ENCODE measurements at regions not wholly inside any gene's neighbourhood (a gene's known extent, or its start where the extent isn't known, plus 50 kb on each side); places are given as distances from the start of the nearest gene placed in this dataset.

DNA sequence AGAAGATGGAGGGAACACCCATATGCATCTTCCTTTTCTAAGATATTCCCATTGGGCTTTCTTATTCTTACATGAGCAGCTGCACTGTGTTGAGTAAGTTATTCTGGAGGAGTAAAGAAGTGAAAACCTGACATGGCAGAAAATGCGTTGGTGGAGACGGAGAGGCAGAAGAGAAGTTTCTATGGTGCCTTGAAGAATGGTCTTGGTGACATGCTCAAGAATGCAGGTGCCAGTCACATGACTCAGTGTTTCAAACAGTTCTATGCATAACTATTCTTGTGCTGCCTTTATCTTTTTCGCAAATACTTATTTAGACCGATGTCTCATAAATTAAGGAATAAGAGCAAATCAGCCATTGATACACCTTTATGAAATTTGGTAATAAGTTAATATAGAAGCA lies 377.8 kb upstream of the IRX2 start:
- no peak for DNase-seq

DNA sequence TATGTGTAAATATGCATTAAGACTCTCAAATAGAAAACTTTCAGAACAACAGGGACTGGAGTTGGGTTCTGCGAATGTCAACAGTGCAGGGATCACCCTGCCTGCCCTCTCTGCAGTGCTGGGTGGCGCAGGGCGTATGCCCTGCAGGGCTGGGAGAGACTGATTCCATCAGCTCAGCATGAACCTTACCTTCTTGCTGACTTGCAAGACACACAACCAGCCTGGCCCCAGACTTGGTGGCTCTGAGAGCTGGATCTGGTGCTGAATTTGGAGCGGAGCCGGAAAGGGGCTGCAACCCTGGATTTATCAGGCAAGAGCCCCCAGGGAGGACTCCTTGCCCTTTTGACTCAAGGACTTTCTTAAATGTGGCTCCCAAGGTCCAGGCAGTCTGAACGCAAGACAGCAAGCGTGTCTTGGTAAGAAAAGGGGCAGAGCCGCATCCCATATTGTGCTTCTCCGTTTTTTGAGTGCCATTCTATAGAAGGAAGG lies 376.0 kb upstream of the IRX2 start:
- DNase-seq = no peak

DNA sequence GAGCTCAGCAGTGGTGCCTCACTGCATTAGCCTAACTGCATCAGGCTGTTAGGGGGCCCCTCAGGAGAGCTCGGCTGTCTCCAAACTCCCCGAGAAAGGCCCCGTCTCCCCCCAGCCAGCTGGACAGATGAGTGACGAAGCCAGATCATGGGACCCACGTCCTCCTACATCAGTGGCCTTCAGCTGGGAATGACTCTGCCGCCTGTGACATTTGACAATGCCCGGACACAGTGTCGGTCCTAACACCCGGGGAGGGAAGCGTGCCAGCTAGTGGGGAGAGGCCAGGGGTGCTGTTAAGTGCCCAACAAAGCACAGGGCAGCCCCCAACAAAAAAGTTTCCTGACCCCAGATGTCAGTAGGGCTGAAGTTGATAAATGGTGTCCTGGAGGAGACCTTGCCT lies 375.2 kb upstream of the IRX2 start:
- DNase-seq = no peak

DNA sequence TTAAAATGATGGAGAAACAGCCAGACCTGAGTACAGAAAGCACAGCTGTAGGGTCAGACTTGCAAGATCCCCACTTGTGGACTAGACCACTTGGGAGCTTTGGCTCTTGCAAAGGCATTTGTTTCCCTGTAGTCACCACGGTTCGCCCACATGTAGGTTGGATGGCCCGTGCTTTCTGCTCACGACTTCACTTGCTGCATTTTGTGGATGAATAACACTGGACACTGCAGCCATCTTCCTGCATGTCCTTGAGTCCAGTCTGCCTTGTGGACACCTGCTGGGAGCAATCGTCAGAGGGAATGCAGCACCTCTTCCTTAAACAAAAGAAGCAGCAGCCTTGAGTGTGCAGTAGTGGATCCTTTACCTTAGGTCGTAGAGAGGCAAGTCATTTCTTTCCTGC lies 372.9 kb upstream of the IRX2 start:
- no peak for DNase-seq

DNA sequence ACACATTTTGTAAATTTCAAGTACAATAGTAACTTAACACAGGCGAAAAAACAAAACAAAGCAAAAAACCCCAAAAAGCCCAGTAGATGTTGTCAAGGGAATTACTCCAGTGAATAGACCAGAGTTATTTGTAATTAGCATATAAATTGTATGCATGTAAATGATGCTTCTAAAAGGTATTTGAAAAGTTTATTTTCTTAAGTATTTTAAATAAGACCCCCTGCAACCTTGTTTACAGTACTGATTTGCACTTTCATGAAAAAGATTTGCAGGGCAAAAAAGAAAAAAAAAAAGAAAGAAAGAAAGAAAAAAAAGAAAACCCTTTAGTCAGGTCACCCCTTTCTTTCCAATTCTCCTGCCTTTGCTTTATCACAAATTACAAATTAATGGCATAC lies 372.3 kb upstream of the IRX2 start:
- no peak for DNase-seq

DNA sequence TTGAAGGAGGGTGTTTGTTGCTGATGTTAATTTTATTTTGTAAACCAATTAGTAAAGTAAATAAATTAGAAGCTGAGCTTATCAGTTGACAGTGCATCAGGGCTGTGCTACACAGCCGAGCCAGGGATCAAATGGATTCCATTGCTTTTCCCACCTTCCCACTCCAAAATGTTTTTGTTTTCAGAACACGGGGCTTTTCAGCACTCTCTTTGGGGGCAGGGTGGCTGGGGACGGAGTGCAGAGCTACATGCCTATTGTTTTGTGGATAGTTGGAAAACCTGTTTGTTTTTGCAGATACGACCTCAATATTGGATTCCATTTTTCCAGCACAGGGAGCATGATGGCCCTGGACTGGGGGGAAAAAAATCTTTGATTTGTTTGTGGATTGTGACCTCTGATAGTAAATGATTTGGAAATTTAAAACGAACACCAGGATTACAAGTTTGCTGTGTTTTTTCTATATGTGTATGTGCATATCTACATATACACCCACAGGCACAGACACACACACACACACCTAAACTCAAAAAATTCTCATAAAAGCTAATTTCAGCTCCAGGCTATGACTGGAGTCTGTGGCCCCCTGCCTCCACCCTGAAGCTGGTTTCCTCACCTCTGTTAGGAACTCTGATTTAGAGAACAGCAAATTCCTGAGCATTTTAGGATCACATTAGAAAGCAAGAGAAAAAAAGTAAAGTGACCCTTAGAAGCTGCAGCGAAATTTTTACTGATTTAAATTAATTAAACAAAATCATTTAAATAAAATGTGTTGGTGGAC lies 371.7 kb upstream of the IRX2 start:
- no peak for DNase-seq

DNA sequence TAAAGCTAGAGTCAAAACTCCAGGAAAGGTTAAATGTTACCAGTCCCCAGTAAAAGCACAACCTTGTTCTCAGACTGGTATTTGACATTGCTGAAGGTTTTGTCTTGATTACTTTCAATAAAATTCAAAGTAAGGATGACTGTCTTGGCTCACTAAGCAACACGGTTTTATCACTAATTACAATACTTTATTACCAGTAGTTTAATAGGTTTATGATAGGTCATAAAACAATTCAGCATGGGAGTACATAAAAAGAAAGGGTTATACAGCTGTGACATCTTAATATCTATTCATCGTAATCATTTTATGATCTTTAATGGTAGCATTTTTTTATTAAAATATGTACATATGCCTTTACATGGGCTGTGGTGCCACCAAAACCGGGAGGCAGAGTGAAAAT lies 370.7 kb upstream of the IRX2 start:
- DNase-seq = no peak

DNA sequence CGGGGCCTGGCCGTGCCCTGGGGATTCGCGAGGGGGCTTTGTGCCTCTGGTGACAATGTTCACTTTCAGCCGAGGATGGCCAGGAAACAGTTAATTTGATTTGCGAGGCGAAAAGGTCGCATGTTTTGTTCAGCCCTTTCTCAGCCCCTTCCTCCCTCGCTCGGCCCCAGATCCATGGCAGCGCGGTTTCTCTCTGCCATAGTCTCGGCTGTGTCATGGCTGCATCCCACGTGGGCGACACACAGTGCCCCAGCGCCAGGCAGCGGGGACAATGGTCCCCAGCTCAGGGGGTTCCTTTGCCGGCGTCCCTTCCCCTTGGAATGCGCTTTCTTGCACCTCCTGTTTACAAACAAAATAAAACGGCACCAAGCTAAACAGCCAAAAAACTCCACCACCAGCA lies 370.3 kb upstream of the IRX2 start:
- no peak for DNase-seq

DNA sequence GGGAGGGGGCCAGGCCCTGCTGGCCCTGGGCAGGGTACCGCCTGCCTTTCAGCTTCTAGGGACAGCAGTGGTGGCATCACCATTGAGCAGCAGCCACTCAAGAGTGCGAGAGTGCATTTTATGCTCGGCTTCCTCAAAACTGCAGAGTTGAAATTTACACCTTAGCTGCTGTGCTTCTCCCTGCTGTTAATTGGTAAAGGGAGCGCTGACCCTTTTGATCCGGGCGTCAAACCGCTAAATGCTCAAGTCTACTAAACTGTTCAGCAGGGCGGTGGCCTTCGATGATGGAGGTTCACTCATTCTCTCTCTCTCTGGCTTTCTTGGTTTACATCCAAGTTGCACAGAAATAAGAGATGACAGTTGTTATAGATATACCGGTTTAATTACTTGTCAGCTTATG lies 368.6 kb upstream of the IRX2 start:
- DNase-seq = no peak

DNA sequence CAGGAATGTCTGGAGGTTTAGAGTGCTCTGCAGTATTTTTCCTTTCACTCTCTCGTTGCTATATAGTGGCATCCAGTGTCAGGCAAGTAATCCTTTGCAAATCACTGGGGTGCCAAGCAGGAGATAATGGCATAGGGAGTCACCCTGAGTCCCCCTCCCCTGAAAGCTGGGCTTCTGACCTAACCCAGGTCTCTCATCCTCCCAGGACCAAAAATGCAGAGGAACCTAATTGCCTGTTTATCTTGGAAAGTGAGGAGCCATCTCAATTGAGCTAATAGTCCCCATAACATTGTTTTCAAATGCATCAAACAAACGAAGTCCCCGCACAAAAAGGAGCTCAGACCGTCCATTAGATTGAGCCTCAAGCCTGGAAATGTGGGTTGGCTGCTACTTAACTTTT lies 368.0 kb upstream of the IRX2 start:
- DNase-seq = no peak

DNA sequence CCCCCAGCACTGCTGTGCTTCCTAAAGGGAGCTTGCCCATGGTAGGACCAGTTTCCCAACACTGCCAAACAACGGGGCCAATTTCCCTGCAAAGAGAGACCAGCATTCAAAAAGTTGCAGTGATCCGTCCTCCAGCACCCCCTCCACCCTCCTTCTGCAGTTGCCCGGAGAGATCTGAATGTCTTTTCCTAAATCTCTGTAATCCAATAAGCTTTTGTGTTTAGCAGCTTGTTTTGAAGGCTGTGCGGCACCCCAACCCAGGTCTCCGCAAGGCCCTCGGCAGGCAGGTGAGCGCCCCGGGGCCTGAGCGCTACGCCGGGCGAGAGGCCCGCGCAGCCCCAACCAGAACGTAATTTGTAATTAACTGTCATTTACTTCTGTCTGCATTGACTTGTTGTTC lies 366.9 kb upstream of the IRX2 start:
- DNase-seq = no peak

DNA sequence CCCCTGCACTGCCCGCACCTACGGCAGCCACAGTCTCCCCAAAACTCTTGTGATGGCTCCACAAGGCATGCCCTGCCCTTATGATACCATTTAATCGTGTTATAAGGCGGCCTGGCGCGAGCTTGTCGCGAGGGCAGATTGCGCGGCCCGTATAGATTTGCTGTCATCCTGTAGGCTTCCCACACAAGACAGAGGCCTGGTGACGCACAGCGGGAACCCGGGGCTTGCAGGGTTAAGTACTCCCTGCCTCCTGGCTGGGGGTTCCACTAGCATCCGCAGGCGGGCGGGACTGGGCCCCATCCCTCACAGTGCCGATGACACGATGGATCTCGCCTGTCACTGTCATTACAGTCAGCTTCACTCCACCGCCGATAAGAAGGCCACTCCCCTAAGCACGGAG lies 364.9 kb upstream of the IRX2 start:
- no peak for DNase-seq

DNA sequence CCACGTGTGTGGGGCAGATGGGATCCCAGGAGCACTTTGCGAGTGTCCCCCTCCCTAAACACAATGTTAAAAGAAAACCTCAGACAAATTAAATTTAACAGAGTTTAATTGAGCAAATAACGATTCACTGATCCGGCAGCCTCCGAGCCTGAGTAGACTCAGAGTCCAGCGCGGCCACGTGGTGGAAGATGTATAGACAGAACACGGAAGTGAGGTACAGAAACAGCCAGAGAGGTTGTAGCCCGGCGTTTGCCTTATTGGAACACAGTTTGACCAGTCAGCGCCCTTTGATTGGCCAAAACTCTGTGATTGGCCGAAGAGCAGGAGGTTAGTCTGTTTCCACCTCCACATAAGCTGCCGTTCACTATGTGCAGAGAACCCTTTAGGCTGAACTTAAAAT lies 363.0 kb upstream of the IRX2 start:
- no peak for DNase-seq

DNA sequence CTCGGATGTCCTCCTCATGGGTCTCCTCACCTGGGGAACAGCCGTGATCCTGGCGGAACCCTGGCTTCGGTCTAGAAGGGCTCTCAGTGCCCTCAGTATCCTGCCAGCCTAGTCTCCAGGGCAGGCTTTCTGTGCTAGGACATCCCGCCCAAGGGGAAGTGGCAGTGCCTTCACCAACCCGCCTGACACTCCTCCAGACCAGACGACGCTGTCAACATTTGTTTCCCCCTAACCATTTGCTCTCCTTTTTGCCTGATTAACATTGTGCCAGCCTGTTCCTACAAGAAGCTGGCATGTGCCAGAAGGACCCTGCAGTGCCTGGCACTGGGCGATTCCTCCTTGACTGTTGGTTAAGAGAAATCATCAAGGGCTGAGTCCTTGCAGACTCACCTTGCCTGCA lies 358.9 kb upstream of the IRX2 start:
- DNase-seq = no peak

DNA sequence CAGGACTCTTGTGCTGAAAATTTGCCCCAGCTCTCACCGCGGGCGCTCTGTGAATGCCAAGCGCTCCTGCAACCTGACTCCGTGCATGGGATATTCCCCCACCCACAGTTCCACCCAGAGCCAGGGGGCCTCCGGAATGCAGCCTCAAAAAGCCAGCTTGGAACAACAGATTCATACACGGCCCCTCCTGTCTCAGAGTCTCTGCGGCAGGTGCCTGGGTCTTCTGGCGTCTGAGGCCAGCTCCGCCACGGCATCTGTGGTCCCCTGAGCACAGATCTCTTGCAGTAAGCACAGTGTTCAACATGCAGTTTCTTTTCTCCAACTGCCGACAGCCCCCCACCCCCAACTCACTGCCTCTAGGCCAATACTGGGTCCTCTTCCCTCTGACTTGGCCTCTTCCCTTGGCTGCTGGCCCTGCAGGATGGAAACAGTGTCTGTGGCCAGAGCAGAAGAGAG lies 355.7 kb upstream of the IRX2 start:
- DNase-seq = no peak

DNA sequence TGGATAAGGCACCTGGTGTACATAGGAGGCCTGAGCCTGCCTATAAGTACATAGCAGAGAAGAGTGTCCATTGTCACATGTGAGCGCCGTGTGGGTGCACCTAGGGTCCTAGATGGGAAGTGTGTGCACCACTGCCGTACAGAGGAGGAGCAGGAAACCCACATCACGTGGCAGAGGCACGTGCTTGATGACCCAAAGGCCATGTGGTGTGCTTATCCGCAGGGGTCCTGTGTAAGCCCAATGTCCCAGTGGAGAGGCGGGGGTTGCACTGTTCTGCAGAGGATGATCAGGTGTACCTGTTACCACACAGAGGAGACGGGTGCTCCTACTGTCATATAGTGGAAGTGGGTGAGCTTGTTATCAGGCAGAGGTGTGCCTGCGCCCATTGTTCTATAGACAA lies 354.1 kb upstream of the IRX2 start:
- no peak for DNase-seq

DNA sequence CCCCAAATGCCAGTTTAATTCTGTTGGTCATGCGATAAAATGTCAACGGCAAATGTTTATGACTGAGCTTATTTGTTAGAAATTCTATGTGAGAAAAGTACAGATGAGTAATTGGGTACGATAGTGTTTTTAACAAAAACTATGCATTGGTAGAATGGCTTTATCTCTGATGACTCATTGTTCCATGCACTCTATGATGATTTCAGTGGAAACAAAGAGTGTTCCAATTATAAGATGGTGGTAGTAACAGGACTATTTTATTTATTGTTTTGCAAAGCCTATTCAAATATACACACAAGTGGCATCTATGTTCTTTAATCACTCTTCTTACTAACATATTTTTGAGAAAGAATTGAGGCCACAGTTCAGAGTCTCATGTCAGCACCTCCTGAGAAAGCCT lies 353.7 kb upstream of the IRX2 start:
- DNase-seq = no peak

DNA sequence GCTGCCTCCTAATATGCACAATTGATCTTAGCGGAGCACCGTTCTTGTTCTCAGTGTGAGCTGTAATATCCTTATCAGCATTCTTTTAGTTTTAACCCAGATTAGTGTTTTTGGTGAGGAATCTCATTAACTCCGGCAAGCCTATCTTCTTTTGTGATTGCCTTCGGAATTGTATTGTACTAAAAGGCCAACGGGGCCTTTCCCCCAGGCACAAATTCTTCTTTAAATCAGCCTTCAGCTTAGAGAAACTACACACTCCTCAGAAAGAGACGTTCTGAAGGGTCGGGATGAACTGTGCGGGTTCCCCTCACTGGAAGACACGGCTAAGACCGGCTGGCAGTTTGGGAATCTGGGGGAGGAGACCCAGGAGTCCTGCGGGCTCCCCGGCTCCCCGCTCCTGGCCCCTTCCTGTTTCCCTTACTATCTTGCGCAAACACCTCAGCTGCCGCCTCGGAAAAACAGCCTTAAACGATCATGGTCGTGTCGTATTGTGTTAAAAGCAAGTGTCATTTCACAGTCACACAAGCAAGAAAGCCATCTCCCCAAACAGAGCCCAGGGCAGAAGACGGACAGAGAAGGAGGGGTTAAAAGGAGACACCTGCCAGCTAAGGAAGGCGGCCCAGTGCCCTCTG lies 353.1 kb upstream of the IRX2 start:
- no peak for DNase-seq

DNA sequence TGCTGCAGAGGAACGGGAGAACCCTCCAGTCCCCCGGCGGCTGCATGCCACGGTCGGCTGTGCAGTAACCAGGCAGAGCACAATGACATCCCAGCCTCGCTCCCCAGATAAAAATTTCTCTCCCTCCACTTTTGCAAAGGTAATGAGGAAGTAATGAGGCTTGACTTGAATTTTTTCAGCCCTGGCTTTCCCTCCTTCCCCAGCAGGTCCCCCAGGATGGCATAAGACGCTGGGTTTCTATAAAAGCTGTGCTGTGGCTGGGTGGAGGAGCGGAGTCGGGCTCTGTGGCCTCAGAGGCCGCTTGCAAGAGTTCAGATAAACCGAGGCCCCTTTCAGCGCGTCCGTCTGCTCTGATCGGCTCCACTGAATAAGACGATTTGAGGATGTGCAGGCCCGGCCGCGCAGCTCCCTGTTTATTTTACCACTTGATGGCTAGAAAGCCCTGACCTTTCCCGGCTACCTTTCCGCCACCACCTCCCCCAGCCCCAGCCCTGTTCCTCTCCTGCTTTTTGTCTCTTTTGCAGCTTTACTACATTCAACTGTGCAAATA lies 351.9 kb upstream of the IRX2 start:
- no peak for DNase-seq

DNA sequence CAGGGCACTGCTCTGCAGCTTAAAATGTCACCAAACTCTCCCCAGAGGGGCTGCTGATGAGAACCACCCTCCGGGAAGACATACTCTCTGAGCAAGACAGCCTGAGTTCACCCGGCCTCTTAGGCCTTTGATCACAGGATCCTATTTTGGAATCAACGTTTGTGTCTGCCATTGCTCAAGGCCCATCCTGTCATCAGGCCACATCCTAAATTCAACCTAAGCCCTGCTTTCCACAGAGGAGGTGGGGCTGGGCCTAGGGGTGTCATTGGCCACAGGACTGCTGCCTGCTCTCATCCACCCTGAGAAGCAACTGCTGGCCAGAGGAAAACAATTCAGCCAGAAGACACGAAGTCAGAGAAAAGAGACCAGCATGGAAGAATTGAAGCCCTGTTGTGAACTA lies 351.1 kb upstream of the IRX2 start:
- DNase-seq = no peak

DNA sequence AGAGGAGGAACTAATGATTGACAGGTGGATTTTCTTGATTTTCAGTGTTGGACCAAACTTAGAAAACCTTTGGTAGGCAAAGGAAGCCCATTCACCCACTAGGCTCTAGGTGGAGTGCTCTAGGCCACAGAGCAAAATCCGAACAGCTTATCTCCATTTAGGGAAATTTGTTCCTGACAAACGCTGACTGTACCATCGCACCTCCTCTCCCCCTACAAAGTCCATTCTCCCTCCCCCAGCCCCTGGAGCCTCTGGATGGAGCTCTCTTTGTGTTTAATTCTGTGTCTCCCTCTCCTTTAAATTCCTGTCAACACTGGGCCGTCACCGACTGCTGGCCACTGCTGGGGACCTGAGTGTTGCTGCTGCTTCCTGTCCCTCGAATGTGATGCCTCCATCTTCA lies 350.1 kb upstream of the IRX2 start:
- DNase-seq = no peak

DNA sequence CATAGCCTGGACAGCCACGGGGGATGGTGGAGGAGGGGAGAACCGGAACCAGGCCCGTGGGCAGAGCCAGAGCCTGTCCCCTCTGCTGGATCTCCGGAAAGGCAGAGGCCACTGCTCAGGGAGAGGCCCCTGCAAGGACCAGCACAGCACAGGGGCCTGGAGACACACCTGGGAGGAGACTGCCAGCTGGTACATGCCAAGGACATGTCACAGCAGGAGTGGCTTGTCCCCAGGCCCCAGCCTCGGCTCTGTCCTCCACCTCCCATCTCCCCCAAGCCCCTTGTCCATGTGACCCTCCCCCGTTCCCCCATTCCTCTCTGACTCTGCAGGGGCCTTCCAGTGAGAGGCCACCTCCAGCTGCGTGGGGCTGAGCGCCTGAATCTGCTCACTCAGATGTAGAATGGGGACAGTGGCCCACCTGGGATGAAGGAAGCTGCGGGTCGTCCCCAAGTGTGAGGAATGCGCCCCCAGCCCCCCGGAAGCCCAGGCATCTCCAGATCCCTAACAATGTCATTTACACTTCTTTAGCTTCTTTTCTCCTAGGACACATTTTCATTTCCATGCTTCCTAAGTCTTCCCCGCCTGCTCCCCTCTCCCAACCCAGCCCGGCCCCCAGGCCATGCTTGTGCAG lies 349.6 kb upstream of the IRX2 start:
- DNase-seq = no peak

DNA sequence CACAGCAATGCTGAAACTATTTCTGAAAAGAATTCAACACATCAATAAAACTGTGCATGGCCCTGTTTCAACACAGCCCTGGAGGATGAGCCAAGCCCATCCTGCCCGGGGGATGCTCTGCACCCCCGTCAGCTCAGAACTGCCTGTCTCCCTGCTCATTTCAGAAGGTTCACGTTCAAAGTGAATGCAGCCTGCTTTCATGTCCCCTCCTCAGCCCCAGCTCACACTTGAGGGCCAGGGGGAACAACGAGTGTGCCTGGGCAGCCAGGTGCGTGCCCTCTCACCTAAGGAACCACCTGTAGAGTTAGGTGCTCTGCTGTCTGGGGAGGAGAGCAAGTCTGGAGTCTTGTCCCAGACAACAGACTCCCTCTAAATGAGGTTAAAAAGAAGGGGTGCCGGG lies 348.5 kb upstream of the IRX2 start:
- DNase-seq = no peak

DNA sequence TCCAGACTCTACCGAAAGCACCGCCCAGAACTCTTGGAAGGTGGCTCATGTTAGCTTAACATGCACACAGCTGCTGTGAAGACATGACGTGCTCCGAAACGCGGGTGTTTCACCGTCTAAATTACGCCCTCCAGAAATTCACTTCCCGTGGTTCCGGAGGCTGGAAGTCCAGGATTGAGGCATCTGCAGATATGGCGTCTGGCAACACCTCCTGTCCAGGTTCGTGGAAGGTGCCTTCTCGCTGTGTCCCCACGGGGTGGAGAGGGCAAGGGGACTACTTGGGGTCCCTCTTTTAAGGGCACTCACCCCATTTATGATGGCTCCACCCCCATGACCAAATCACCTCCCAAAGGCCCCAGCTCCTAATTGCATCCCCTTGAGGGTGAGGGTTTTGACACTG lies 348.0 kb upstream of the IRX2 start:
- no peak for DNase-seq

All from activated CD8-positive, alpha-beta memory T cell treated with anti-CD3 and anti-CD28 coated beads, Interleukin-2, amount 50 U/mL, for 48 hours (primary cell).